ENCODE measurements at regions not wholly inside any gene's neighbourhood (a gene's known extent, or its start where the extent isn't known, plus 50 kb on each side); places are given as distances from the start of the nearest gene placed in this dataset.

GRCh38 chr22:26981541-26981940, 324.2 kb downstream of the MIAT start:
- intact Hi-C loops (cut with DNase I) = no loop called here
- Histone ChIP-seq H3K36me3 (no peaks in the 10 kb centered on the region), H3K27ac (no peak overlapping the region), H3K4me3 (no peak overlapping the region), H3K27me3 (no peaks in the 10 kb centered on the region), H3K4me1 (no peaks in the 10 kb centered on the region), H3K9me3 (no peaks in the 10 kb centered on the region)
- no peak for DNase-seq (ENCODE audit: extremely low spot score in 2 of 2)
- TF ChIP-seq POLR2A (IDR thresholded peaks at IDR 0.05) (no peak), CTCF (IDR thresholded peaks at IDR 0.05) (no peak), POLR2AphosphoS5 (IDR thresholded peaks at IDR 0.05; ENCODE audit: insufficient read depth in 1 of 2, low read depth in 1 of 2) (no peak)

GRCh38 chr22:26983311-26983710, 325.9 kb downstream of the MIAT start:
- Histone ChIP-seq H3K27ac (no peak overlapping the region), H3K27me3 (no peaks in the 10 kb centered on the region), H3K4me1 (no peaks in the 10 kb centered on the region), H3K4me3 (no peak overlapping the region), H3K9me3 (no peaks in the 10 kb centered on the region), H3K36me3 (no peaks in the 10 kb centered on the region)
- DNase-seq (ENCODE audit: extremely low spot score in 2 of 2) = no peak
- intact Hi-C loops (cut with DNase I) = no loop called here
- TF ChIP-seq POLR2A (IDR thresholded peaks at IDR 0.05) (no peak), POLR2AphosphoS5 (IDR thresholded peaks at IDR 0.05; ENCODE audit: insufficient read depth in 1 of 2, low read depth in 1 of 2) (no peak), CTCF (IDR thresholded peaks at IDR 0.05) (no peak)

- no peaks in the 10 kb centered on the region for H3K4me1 ChIP-seq
- no peak overlapping the region for H3K4me3 ChIP-seq
- no peaks in the 10 kb centered on the region for H3K36me3 ChIP-seq
- no peaks in the 10 kb centered on the region for H3K9me3 ChIP-seq
- DNase-seq (ENCODE audit: extremely low spot score in 2 of 2) = no peak
- intact Hi-C loops (cut with DNase I) = no loop called here
- no peaks in the 10 kb centered on the region for H3K27me3 ChIP-seq
- H3K27ac ChIP-seq = no peak overlapping the region
- TF ChIP-seq CTCF (IDR thresholded peaks at IDR 0.05) (no peak), POLR2AphosphoS5 (IDR thresholded peaks at IDR 0.05; ENCODE audit: insufficient read depth in 1 of 2, low read depth in 1 of 2) (no peak), POLR2A (IDR thresholded peaks at IDR 0.05) (no peak)
Measured at GRCh38 chr22:26985206-26985605, 327.8 kb downstream of the MIAT start.

GRCh38 chr22:26985931-26986782, 328.8 kb downstream of the MIAT start:
- intact Hi-C loops (cut with DNase I) = no loop called here
- H3K27me3 ChIP-seq = no peaks in the 10 kb centered on the region
- H3K9me3 ChIP-seq = no peaks in the 10 kb centered on the region
- no peaks in the 10 kb centered on the region for H3K4me1 ChIP-seq
- H3K4me3 ChIP-seq = no peak overlapping the region
- no peaks in the 10 kb centered on the region for H3K36me3 ChIP-seq
- no peak overlapping the region for H3K27ac ChIP-seq
- no peak for TF ChIP-seq POLR2A (IDR thresholded peaks at IDR 0.05)
- TF ChIP-seq POLR2AphosphoS5 (IDR thresholded peaks at IDR 0.05; ENCODE audit: insufficient read depth in 1 of 2, low read depth in 1 of 2) = no peak
- no peak for TF ChIP-seq CTCF (IDR thresholded peaks at IDR 0.05)
- no peak for DNase-seq (ENCODE audit: extremely low spot score in 2 of 2)

GRCh38 chr22:26986884-26987283, 329.5 kb downstream of the MIAT start:
- no peak for TF ChIP-seq POLR2AphosphoS5 (IDR thresholded peaks at IDR 0.05; ENCODE audit: insufficient read depth in 1 of 2, low read depth in 1 of 2)
- no peak for TF ChIP-seq CTCF (IDR thresholded peaks at IDR 0.05)
- TF ChIP-seq POLR2A (IDR thresholded peaks at IDR 0.05) = no peak
- no peak for DNase-seq (ENCODE audit: extremely low spot score in 2 of 2)
- Histone ChIP-seq H3K9me3 (no peaks in the 10 kb centered on the region), H3K27me3 (no peaks in the 10 kb centered on the region), H3K4me1 (no peaks in the 10 kb centered on the region), H3K27ac (no peak overlapping the region), H3K36me3 (no peaks in the 10 kb centered on the region), H3K4me3 (no peak overlapping the region)
- intact Hi-C loops (cut with DNase I) = no loop called here

Data from vagina (tissue), 2 donors.